Activated naive CD4-positive, alpha-beta T cell treated with anti-CD3 and anti-CD28 coated beads, Interleukin-2, amount 10 ng/mL, durations not matched to agents 7 days and 5 days (primary cell): ENCODE measurements at regions not wholly inside any gene's neighbourhood (a gene's known extent, or its start where the extent isn't known, plus 50 kb on each side); places are given as distances from the start of the nearest gene placed in this dataset.

Experiments
- CTCF ChIA-PET: fragments of 350-600 bp; sonication (Branson Sonifier 250); formaldehyde crosslinking; loops from one replicate; lab custom pipeline; 2021; ENCODE audit warnings: antibody characterized with exemption; lab: Charles Lee
- DNase-seq: peaks from one replicate; pipeline ENCODE4 v3.0.0-alpha.2; 2020
- H3K27ac Mint-ChIP-seq: one replicate; pipeline ENCODE4 v1.8.0; 2021; ENCODE audit warnings: mild to moderate bottlenecking, moderate library complexity, mixed read lengths
- H3K27me3 Mint-ChIP-seq: one replicate; pipeline ENCODE4 v1.8.0; 2021; ENCODE audit warnings: mild to moderate bottlenecking, mixed read lengths
- H3K36me3 Mint-ChIP-seq: one replicate; pipeline ENCODE4 v1.8.0; 2021; ENCODE audit warnings: mixed read lengths
- H3K4me1 Mint-ChIP-seq: one replicate; pipeline ENCODE4 v1.8.0; 2021; ENCODE audit warnings: mixed read lengths
- H3K4me3 Mint-ChIP-seq: one replicate; pipeline ENCODE4 v1.8.0; 2021; ENCODE audit warnings: mild to moderate bottlenecking, moderate library complexity, mixed read lengths
- H3K9me3 Mint-ChIP-seq: one replicate; pipeline ENCODE4 v1.8.0; 2021; ENCODE audit warnings: mixed read lengths

GRCh38 chr9:7239708-7240107, 481.9 kb downstream of the KDM4C start:
- H3K27me3 Mint-ChIP-seq: peaks cover 5% of the 10 kb centered on the region
- H3K9me3 Mint-ChIP-seq: no peaks in the 10 kb centered on the region
- no peak overlapping the region for H3K4me3 Mint-ChIP-seq
- H3K36me3 Mint-ChIP-seq: peaks cover 3% of the 10 kb centered on the region
- CTCF ChIA-PET: no interaction called here
- peaks cover 17% of the 10 kb centered on the region for H3K4me1 Mint-ChIP-seq
- no peak for DNase-seq
- H3K27ac Mint-ChIP-seq: no peak overlapping the region

GRCh38 chr9:7238247-7238637, 480.5 kb downstream of the KDM4C start:
- CTCF ChIA-PET: interaction anchor here (1.0 kb wide), 1 partner anchor 298 kb away, joined by 5 read pairs; no protein-coding TSS in a partner anchor
- no peaks in the 10 kb centered on the region for H3K27me3 Mint-ChIP-seq
- no peak for DNase-seq
- H3K27ac Mint-ChIP-seq: peak overlapping the region; percentile 28
- H3K4me3 Mint-ChIP-seq: no peak overlapping the region
- peaks cover 17% of the 10 kb centered on the region for H3K4me1 Mint-ChIP-seq
- H3K36me3 Mint-ChIP-seq: peaks cover 3% of the 10 kb centered on the region
- no peaks in the 10 kb centered on the region for H3K9me3 Mint-ChIP-seq

DNA sequence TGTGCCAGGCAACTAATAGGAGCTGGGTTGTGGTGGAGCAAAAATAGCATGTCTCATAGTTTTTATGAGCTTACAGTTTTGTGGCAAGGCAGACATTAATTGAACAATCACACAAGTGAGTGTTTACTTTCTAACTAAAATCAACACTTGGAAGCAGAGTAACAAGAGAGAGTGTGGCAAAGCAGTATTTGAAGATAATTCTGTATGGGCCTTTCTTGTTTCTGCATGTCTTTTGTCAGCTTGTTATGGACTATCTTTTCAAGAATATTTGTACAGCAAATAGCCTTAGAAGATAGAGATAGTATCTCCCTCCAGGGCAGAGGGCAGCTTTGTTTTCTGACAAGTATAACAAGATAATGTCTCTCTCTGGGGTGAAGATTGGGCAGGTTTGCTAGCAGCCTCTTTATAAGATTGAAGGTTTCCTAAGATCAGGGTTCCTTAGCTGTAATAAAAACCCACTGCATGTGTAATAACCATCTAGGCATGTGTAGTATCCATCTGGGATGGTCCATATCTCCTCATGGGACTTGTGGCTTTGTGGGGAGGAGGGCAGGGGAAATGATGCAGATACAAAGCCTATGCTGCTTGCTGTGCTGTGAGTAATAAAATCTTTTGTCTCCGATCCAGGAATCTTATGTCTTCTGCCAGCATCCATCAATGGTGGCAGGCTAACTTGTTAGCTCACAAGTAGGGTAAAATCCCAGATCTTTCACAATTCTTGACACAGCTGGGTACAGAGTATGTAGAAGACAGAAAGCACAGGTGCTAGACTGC, 479.9 kb downstream of the KDM4C start:
- H3K4me1 Mint-ChIP-seq: peaks cover 17% of the 10 kb centered on the region
- no peaks in the 10 kb centered on the region for H3K27me3 Mint-ChIP-seq
- peaks cover 3% of the 10 kb centered on the region for H3K36me3 Mint-ChIP-seq
- no peaks in the 10 kb centered on the region for H3K9me3 Mint-ChIP-seq
- H3K4me3 Mint-ChIP-seq: no peak overlapping the region
- no peak for DNase-seq
- H3K27ac Mint-ChIP-seq: peak overlapping the region; percentile 28
- CTCF ChIA-PET: interaction anchor here (1.0 kb wide), 1 partner anchor 299 kb away, joined by 5 read pairs; no protein-coding TSS in a partner anchor

GRCh38 chr9:7236186-7236585, 478.4 kb downstream of the KDM4C start:
- H3K27ac Mint-ChIP-seq: no peak overlapping the region
- CTCF ChIA-PET: no interaction called here
- H3K27me3 Mint-ChIP-seq: no peaks in the 10 kb centered on the region
- no peak for DNase-seq
- peaks cover 17% of the 10 kb centered on the region for H3K4me1 Mint-ChIP-seq
- H3K36me3 Mint-ChIP-seq: peaks cover 3% of the 10 kb centered on the region
- no peaks in the 10 kb centered on the region for H3K9me3 Mint-ChIP-seq
- no peak overlapping the region for H3K4me3 Mint-ChIP-seq

DNA sequence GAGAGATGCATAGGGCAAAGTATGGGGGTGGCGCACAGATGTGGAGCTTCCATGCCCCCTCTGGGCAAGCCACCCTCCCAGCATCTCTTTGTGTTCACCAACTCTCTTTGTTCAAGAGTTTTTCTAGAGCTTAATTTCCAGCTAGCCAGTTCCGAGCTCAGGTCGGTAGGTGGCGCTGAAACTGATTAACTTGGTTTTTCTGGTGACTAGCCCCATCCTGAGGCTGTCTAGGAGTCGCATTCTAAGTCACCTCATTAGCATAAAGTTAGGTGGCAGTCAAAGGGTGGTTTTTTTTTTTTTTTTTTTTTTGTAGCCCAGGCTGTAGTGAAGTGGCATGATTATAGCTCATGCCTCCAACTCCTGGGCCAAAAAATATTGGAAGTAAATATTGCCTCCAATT, 476.4 kb downstream of the KDM4C start:
- Mint-ChIP-seq H3K27me3 (peaks cover 12% of the 10 kb centered on the region), H3K27ac (no peak overlapping the region), H3K4me1 (peaks cover 17% of the 10 kb centered on the region), H3K9me3 (no peaks in the 10 kb centered on the region), H3K4me3 (no peak overlapping the region), H3K36me3 (peaks cover 3% of the 10 kb centered on the region)
- DNase-seq: peak; percentile 43
- CTCF ChIA-PET: interaction anchor here (0.8 to 2.1 kb wide), 7 partner anchors 9 to 603 kb away, joined by 3 to 9 read pairs (median 3); no protein-coding TSS in a partner anchor

DNA sequence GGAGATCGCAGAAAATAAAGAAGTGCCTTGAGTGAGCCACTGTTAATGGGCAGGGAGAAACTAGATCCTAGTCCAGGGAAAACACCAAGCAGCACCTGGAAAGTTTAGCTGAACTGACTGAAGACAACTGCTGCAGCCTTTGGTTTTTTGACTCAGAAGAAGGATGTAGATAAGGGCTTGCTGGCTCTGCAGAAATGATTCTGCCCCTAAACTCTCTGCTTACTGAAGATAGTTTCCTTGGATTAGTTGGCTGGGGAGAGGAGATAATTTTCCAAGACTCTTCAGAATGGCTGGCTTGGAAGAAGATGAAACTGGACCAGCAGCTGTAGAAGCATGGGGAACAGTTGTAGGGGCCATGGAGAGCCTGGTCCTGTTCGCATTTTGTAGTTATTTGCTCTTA, 471.8 kb downstream of the KDM4C start:
- H3K27me3 Mint-ChIP-seq: peaks cover 25% of the 10 kb centered on the region
- no peaks in the 10 kb centered on the region for H3K9me3 Mint-ChIP-seq
- no peak for DNase-seq
- H3K27ac Mint-ChIP-seq: no peak overlapping the region
- CTCF ChIA-PET: no interaction called here
- H3K4me1 Mint-ChIP-seq: peaks cover 15% of the 10 kb centered on the region
- H3K4me3 Mint-ChIP-seq: no peak overlapping the region
- no peaks in the 10 kb centered on the region for H3K36me3 Mint-ChIP-seq

DNA sequence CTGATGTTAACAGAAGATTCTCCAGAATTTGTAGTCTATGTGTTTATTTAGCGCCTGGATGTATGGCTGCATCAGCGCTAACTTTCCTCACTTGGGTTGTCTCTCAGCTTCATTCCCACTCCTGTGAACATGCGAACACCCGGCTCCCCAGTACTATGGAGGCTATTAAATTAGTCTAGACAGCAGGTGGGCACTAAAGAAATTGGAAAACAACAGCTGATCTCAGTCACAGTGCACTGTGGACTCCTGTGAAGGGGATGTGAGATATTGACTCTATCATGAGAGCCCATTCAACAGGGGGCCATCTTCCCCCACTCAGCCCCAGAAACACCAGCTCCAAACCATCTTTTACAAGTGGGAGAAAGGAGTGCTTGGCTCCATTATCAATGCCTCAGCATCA, 471.0 kb downstream of the KDM4C start:
- H3K9me3 Mint-ChIP-seq: no peaks in the 10 kb centered on the region
- no peaks in the 10 kb centered on the region for H3K36me3 Mint-ChIP-seq
- H3K27me3 Mint-ChIP-seq: peaks cover 30% of the 10 kb centered on the region
- DNase-seq: no peak
- no peak overlapping the region for H3K4me3 Mint-ChIP-seq
- CTCF ChIA-PET: no interaction called here
- H3K4me1 Mint-ChIP-seq: peaks cover 15% of the 10 kb centered on the region
- no peak overlapping the region for H3K27ac Mint-ChIP-seq

GRCh38 chr9:7227951-7228350, 470.2 kb downstream of the KDM4C start:
- H3K27ac Mint-ChIP-seq: no peak overlapping the region
- peaks cover 34% of the 10 kb centered on the region for H3K27me3 Mint-ChIP-seq
- no peaks in the 10 kb centered on the region for H3K9me3 Mint-ChIP-seq
- DNase-seq: no peak
- H3K4me1 Mint-ChIP-seq: peaks cover 15% of the 10 kb centered on the region
- CTCF ChIA-PET: no interaction called here
- no peaks in the 10 kb centered on the region for H3K36me3 Mint-ChIP-seq
- H3K4me3 Mint-ChIP-seq: no peak overlapping the region

- H3K4me3 Mint-ChIP-seq: no peak overlapping the region
Measured at GRCh38 chr9:7226007-7226640, 468.4 kb downstream of the KDM4C start.

More at GRCh38 chr9:7226007-7226640, 468.4 kb downstream of the KDM4C start:
- Mint-ChIP-seq H3K27me3 (peaks cover 34% of the 10 kb centered on the region), H3K9me3 (peaks cover 2% of the 10 kb centered on the region), H3K4me1 (peaks cover 15% of the 10 kb centered on the region), H3K36me3 (no peaks in the 10 kb centered on the region), H3K27ac (no peak overlapping the region)
- no peak for DNase-seq
- CTCF ChIA-PET: no interaction called here
